ENCODE measurements at regions not wholly inside any gene's neighbourhood (a gene's known extent, or its start where the extent isn't known, plus 50 kb on each side); places are given as distances from the start of the nearest gene placed in this dataset.

- no peaks in the 10 kb centered on the region for H3K9me2 ChIP-seq (ENCODE audit: insufficient read depth)
- no peak overlapping the region for H3K27ac ChIP-seq
- H3K4me3 ChIP-seq, result no peak overlapping the region
- no TSS peak for BruUV-seq (replicated peaks)
- no peaks in the 10 kb centered on the region for H3K36me3 ChIP-seq (ENCODE audit: low read depth)
- no peaks in the 10 kb centered on the region for H3K4me1 ChIP-seq (replicated peaks; ENCODE audit: insufficient read depth)
- no peaks in the 10 kb centered on the region for H3F3A ChIP-seq (ENCODE audit: insufficient read depth, low read depth)
- ChIA-PET CTCF (no interaction called here), POLR2A (ENCODE audit: unreplicated experiment) (no interaction called here)
- H2AFZ ChIP-seq, result no peak overlapping the region
- no peak for TF ChIP-seq EZH2 (IDR thresholded peaks at IDR 0.05; ENCODE audit: low read depth)
- no peak for TF ChIP-seq CTCF (conservative IDR thresholded peaks at IDR 0.05)
- no peaks in the 10 kb centered on the region for H4K20me1 ChIP-seq (ENCODE audit: insufficient read depth)
- no peak for DNase-seq
- intact Hi-C loops (cut with micrococcal nuclease; ENCODE audit: unreplicated experiment), result no loop called here
- H3K27me3 ChIP-seq (ENCODE audit: insufficient read depth, low read depth), result peaks cover 20% of the 10 kb centered on the region; the same call in 1 of the 2 replicates
- no peaks in the 10 kb centered on the region for H3K9me3 ChIP-seq (ENCODE audit: insufficient read depth, low read depth)
- H3K79me2 ChIP-seq (ENCODE audit: low read depth), result no peaks in the 10 kb centered on the region
- no peak overlapping the region for H3K4me2 ChIP-seq
Observed at GRCh38 chr3:66858656-66859381, 139.3 kb upstream of the KBTBD8 start.

GRCh38 chr3:66860771-66861170 lies 137.3 kb upstream of the KBTBD8 start:
- Histone ChIP-seq H2AFZ (no peak overlapping the region), H4K20me1 (ENCODE audit: insufficient read depth) (no peaks in the 10 kb centered on the region), H3K4me1 (replicated peaks; ENCODE audit: insufficient read depth) (no peaks in the 10 kb centered on the region), H3K27me3 (ENCODE audit: insufficient read depth, low read depth) (peaks cover 3% of the 10 kb centered on the region; the same call in 1 of the 2 replicates), H3K4me3 (no peak overlapping the region), H3K27ac (no peak overlapping the region), H3K9me2 (ENCODE audit: insufficient read depth) (no peaks in the 10 kb centered on the region), H3K9me3 (ENCODE audit: insufficient read depth, low read depth) (no peaks in the 10 kb centered on the region), H3K4me2 (no peak overlapping the region), H3F3A (ENCODE audit: insufficient read depth, low read depth) (no peaks in the 10 kb centered on the region), H3K36me3 (ENCODE audit: low read depth) (no peaks in the 10 kb centered on the region), H3K79me2 (ENCODE audit: low read depth) (no peaks in the 10 kb centered on the region)
- DNase-seq, result no peak
- no TSS peak for BruUV-seq (replicated peaks)
- POLR2A ChIA-PET (ENCODE audit: unreplicated experiment), result no interaction called here
- CTCF ChIA-PET, result no interaction called here
- TF ChIP-seq CTCF (conservative IDR thresholded peaks at IDR 0.05) (no peak), EZH2 (IDR thresholded peaks at IDR 0.05; ENCODE audit: low read depth) (no peak)
- intact Hi-C loops (cut with micrococcal nuclease; ENCODE audit: unreplicated experiment), result no loop called here

- Histone ChIP-seq H3K27ac (no peak overlapping the region), H3K36me3 (ENCODE audit: low read depth) (no peaks in the 10 kb centered on the region), H3K4me3 (no peak overlapping the region), H3K9me2 (ENCODE audit: insufficient read depth) (no peaks in the 10 kb centered on the region), H2AFZ (no peak overlapping the region), H3K4me1 (replicated peaks; ENCODE audit: insufficient read depth) (no peaks in the 10 kb centered on the region), H3K79me2 (ENCODE audit: low read depth) (no peaks in the 10 kb centered on the region), H3K9me3 (ENCODE audit: insufficient read depth, low read depth) (no peaks in the 10 kb centered on the region), H3K4me2 (no peak overlapping the region), H3F3A (ENCODE audit: insufficient read depth, low read depth) (no peaks in the 10 kb centered on the region), H3K27me3 (ENCODE audit: insufficient read depth, low read depth) (no peaks in the 10 kb centered on the region), H4K20me1 (ENCODE audit: insufficient read depth) (no peaks in the 10 kb centered on the region)
- no TSS peak for BruUV-seq (replicated peaks)
- TF ChIP-seq CTCF (conservative IDR thresholded peaks at IDR 0.05), result no peak
- TF ChIP-seq EZH2 (IDR thresholded peaks at IDR 0.05; ENCODE audit: low read depth), result no peak
- no peak for DNase-seq
- CTCF ChIA-PET, result no interaction called here
- intact Hi-C loops (cut with micrococcal nuclease; ENCODE audit: unreplicated experiment), result no loop called here
- POLR2A ChIA-PET (ENCODE audit: unreplicated experiment), result no interaction called here
Observed at GRCh38 chr3:66863205-66864111, 134.6 kb upstream of the KBTBD8 start.
